GM12865 (cell line): ENCODE measurements at regions not wholly inside any gene's neighbourhood (a gene's known extent, or its start where the extent isn't known, plus 50 kb on each side); places are given as distances from the start of the nearest gene placed in this dataset.

Source experiments
- DNase-seq: peaks from one replicate; pipeline ENCODE4 v3.0.0; 2010; ENCODE audit warnings: low read depth
- H3K4me3 ChIP-seq: 2 replicates; pipeline ENCODE4 v1.5.1; 2011; ENCODE audit warnings: mild to moderate bottlenecking, low read depth, low read length, control low read depth
- TF ChIP-seq, protein P1 (sequence below): IDR thresholded peaks from 2 replicates; pipeline ENCODE4 v1.5.1; 2011; ENCODE audit warnings: low read length, control low read depth, low read depth, inconsistent platforms; ENCODE audit not compliant: insufficient read depth; ENCODE audit errors: missing control alignments

DNA sequence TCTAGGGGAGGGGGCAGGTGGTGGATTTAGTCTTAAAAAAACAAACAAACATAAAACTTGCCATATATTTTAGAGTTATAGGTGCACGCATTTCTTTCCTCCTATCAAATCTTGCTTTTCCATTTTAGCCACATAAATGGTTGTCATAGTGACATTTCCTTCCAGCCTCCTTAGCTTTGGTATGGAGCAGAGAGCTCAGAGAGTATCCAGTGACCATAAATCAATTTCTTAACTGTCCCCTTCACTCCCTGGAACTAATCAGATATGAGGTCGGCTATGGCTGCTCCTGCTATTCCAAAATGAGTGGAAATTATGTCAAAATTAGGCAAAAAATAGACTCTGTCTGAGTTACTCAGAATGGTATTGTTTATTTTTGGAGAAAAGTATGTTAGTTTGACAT lies 164.5 kb downstream of the EBLN2 start:
- H3K4me3 ChIP-seq: no peak overlapping the region
- DNase-seq: no peak
- TF ChIP-seq, protein P1, sequence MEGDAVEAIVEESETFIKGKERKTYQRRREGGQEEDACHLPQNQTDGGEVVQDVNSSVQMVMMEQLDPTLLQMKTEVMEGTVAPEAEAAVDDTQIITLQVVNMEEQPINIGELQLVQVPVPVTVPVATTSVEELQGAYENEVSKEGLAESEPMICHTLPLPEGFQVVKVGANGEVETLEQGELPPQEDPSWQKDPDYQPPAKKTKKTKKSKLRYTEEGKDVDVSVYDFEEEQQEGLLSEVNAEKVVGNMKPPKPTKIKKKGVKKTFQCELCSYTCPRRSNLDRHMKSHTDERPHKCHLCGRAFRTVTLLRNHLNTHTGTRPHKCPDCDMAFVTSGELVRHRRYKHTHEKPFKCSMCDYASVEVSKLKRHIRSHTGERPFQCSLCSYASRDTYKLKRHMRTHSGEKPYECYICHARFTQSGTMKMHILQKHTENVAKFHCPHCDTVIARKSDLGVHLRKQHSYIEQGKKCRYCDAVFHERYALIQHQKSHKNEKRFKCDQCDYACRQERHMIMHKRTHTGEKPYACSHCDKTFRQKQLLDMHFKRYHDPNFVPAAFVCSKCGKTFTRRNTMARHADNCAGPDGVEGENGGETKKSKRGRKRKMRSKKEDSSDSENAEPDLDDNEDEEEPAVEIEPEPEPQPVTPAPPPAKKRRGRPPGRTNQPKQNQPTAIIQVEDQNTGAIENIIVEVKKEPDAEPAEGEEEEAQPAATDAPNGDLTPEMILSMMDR: no peak

DNA sequence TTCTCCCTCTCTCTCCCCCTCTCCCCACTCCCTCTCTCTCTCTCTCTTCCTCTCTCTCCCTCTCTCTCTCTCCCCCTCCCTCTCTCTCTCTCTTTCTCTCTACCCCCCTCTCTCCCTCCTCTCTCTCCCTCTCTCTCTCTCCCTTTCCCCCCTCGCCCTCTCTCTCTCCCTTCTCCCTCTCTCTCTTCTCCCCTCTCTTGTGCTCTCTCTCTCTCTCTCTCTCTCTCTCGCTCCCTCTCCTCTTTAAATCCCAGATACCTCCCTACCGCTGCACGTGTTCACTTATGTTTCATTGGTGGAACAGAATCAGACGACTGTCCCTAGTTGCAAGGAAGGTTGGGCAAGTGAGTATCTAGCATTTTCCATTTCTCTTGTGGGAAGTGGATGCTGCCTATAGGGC lies 166.5 kb downstream of the EBLN2 start:
- H3K4me3 ChIP-seq: no peak overlapping the region
- TF ChIP-seq, protein P1: no peak
- no peak for DNase-seq

DNA sequence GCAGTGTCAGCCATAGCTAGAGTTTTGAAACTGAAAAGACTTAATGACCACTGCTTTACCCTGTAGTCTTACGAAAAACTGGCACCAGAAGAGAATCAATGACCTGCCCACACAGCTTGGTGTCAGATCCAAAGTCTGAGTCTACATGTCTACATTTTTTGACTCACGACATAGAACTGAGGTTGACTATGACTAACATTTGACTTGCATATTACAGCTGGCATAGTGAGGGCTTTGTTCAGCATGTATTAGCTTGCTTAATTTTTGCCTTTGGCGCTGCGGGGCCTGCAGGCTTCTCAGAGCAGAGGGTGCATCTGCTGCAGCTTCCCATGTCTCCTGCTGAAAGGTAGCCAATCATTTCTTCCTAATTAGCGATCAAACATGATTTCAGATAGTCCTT lies 167.0 kb downstream of the EBLN2 start:
- no peak for DNase-seq
- TF ChIP-seq, protein P1: no peak
- H3K4me3 ChIP-seq: no peak overlapping the region

DNA sequence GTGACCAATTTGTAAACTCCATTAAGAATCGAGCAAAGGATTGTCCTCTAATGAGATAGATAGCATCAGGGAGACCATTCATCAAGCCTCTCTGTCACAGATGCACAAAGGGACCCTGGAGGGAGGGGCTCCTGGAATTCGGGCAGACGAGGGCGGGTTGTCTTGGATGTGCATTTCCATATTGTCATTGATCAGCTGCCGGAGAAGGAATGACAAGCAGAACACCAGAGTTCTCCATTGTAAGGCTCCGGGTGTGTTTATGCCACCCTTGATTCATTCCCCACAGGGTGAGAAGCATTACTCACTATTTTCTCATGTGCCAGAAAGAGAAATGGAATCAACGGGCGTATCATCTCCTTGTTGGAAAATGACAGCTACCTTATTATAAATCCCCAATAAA lies 167.5 kb downstream of the EBLN2 start:
- no peak for DNase-seq
- TF ChIP-seq, protein P1: no peak
- no peak overlapping the region for H3K4me3 ChIP-seq

DNA sequence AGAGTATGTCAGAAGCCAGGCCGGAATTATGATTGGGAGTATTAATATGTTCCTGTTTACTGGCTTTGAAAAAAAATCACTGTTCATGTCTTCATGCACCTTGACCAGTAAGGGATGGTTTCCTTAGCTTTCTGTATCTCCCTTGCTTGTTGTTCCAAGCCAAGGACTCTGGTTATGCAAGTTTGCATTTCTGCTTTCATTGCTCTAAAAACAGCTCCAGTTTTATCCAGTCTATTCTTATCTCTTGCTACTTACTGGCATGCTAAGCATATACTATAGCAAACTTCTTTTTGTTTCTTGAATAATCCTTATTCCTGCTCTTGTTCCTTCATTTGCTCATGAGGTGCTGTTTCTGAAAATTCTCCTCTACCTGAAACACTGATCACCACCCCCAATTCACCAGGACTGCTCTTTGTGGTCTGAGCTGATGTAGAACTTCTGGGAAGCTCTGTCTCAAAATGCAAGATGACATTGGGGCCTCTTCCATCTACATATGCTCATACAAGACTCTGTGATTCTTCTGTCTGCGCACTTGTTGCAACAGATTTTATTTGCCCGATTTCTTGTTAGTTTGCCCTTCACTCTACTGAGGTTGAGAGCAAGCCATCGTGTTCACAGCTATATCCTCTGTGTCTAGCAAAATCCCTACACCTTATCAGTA lies 173.0 kb downstream of the EBLN2 start:
- H3K4me3 ChIP-seq: no peak overlapping the region
- DNase-seq: no peak
- TF ChIP-seq, protein P1: no peak

DNA sequence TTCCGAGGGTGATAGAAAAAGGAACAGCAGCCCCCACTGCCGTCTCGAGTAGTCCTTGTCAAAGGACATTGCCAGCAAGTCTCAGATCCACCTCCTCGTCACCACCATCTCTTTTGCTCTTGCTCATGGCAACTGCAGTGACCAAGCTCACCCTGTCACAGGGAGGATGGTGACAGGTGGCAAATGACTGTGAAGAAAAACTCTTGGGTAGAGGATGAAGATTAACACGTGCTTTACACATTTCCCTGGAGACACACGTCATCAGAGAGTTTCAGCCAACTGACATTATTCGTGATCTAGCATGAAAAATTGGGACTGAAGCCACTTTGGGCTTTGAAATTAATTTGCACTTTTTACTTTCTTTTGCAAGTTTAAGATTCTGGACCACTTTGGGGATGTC lies 174.3 kb downstream of the EBLN2 start:
- no peak overlapping the region for H3K4me3 ChIP-seq
- TF ChIP-seq, protein P1: no peak

DNA sequence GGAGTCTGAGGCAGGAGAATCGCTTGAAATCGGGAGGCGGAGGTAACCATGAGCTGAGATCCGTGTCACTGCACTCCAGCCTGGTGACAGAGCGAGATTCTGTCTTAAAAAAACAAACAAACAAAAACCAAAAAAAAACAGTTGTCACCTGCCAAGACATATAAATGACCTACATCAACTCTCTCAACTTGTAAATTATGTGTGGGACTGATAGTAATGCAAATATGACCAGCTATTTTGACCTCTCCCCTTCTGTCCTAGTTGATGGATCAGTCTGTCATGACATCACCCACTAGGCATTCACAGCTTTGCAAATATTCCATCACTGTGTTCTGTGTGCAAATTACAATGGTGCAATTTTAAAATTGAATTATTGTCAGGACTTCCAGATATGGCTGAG lies 175.4 kb downstream of the EBLN2 start:
- TF ChIP-seq, protein P1: no peak
- DNase-seq: no peak
- no peak overlapping the region for H3K4me3 ChIP-seq

More for the DNA sequence above, 174.3 kb downstream of the EBLN2 start:
- DNase-seq: no peak
